ENCODE measurements at regions not wholly inside any gene's neighbourhood (a gene's known extent, or its start where the extent isn't known, plus 50 kb on each side); places are given as distances from the start of the nearest gene placed in this dataset.

DNA sequence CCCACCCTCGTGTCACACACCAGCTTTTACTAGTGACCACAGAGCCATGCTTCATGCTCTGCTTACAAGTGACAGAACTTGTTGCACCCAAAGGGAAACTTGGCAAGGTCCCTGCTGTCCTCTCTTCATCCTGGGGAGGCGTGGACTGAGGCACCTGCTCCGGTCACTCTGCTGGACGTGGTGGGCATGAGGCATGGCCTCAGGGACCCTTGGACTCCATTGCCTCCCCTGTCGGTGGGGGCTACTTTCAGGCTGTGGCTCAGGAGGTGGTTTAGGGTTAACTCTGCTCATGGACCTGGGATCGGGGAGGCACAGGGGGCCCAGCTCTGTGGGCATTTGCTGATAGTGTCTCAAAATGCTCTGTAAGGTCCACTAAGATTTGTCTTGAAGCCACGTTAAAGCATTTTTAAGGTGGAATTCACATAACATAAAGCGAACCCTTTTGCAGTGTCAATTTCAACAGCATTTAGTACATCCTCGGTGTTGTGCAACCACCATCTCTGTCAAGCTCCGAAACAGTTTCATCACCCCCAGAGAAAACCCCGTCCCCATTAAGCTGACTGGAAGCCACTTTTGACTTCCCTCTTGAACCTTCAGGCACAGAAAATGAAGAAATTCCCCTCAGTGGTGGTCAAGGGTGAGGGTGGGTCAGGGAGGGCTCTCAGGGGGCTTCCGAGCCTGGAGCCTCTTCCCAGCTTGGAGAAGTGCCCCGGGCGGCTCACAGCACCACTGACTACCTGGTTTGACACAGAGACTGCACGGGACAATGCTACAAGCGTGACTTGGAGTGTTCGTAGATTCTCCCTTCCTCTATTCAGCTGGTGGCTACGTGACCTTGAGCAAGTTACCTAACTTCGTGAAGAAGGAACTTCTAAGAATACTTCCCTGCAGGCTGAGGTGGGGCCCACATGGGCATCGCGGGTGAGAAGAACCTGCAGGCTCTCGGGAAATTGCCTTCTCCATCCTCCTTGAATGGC is 100.0 kb upstream of the HDAC4 start:
- no peak for DNase-seq (ENCODE audit: low read depth in 2 of 2)

DNA sequence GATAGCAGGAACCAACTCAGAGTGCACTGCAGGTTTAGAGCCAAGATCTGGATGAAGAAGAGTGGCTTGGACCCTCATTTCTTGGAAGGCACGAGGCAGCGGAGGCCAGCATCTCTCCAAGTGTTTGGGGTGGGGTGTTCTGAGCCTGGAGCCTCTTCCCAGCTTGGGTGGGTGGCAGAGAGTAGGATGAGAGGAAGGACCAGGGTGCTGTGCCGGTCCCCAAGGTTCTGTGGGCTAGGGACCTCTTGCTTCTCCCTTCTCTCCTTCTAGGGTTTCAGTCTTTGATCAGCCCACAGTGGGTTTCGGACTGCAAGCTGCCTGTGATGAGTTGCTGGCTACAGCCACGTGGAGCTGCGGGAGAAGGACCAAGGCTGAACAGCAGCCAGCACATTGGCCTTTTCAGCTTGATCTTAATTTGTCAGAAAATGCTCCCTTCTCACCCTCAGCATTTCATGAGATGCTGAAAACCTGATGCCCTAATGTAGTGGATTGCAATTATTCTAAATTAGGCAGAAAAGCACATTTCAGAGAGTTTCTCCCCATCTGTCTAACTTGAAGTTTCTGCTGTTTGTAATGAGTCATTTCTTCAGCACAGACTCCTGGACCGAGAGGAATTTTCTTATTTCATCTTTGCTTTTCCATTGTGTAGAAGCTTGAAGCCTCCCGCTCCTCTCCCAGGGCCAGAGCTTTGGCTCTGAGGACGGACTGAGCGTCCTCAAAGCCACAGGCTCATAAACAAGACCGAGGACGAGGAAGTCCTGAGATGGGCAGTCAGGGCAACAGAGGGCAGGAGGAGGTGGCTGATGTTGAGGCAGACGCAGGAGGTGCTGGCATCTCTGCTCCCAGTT is 99.1 kb upstream of the HDAC4 start:
- DNase-seq (ENCODE audit: low read depth in 2 of 2) = no peak

DNA sequence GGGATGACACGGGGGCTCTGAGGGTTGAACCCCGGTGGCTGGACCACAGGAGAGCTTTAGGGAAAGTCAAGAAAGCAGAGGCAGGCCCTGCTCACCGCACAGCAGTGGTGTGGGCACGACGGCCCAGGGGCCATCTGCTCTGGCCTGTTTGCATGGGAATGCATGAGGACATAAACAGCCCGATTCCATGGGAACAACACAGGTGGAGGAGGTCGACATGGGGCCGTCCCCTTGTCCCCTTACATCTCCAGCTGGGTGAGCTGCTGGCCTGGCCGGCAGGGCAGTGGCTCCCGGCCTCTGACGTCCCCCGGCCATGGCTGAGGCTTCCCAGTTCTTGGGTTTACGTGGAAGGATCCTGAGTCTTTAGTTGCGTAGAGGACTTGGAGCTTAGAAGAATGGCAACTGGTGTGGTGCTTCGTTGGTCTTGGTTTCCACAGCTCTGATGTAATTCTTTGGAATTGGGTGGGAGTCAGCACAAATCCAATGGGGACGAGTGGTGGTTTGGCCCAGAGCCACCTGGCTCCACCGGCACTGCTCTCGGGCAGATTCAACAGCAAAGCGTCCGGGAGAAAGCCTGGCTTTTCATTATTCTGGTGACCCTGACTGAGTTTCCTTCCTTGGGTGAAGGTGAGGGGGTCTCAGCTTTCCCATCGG is 98.3 kb upstream of the HDAC4 start:
- DNase-seq (ENCODE audit: low read depth in 2 of 2) = no peak

DNA sequence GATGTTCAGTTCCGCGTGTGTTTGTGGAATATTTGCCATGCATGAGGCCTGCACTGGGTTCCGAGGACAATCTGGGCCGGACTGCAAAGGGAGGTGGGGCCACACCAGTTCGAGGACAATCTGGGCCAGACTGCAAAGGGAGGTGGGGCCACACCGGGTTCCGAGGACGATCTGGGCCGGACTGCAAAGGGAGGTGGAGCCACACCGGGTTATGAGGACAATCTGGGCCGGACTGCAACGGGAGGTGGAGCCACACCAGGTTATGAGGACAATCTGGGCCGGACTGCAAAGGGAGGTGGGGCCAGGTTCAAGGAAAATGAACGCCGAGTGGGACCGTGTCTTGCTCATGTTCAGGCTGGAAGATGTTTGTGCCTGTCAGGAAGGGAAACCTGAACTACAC is 97.8 kb upstream of the HDAC4 start:
- no peak for DNase-seq (ENCODE audit: low read depth in 2 of 2)

DNA sequence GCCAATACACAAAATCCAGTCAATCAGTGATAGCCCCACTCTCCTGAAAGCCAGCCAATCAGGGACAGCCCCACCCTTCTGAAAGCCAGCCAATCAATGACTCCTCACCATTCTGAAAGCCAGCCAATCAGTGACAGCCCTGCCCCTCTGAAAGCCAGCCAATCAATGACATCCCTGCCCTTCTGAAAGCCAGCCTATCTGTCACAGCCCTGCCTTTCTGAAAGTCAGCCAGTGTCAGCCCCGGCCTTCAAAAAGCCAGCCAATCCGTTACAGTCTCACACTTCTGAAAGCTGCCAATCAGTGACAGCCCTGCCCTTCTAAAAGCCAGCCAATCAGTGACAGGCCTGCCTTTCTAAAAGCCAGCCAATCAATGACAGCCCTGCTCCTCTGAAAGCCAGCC is 95.9 kb upstream of the HDAC4 start:
- DNase-seq (ENCODE audit: low read depth in 2 of 2) = peak in 1 of 2 donors; percentile 4

DNA sequence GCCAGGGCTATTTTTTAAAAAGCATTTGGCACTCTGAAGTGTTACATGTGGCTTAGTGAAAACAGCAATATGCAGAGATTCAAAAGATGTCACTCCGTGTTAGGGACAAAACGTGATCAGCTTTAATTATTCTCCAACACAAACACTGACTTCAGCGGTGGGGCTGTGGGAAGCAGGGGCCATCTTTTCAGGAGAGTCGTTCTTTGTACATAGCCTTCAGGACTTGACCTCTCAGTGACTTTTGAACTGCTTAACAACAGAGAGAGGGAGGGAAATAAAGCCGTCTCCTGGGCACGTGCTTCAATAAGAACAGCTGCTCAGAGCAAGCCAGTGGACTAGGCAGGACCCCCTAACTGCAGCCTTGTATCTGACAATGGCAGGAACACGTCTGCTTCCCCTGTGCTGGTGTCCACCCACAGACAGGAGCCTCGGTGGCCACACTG is 95.0 kb upstream of the HDAC4 start:
- no peak for DNase-seq (ENCODE audit: low read depth in 2 of 2)

DNA sequence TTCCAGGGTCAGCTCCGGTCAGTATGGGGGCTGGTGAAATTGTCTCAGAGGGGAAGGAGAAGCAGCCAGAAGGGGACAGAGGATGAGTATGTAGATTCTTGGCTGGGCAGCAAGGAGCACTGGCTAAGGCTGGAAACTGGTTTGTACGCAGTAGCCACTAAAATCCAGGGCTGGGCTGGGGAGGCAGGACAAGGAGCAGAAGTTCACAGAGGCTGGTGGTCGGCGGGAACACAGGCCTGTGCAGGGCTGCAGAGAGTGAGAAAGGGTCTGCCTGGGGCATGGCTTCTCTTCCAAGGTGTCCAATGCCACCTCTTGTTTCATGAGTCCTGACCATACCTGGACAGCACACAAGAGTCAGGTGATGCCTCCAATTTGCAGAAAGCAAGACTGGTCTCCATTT is 94.4 kb upstream of the HDAC4 start:
- no peak for DNase-seq (ENCODE audit: low read depth in 2 of 2)

DNA sequence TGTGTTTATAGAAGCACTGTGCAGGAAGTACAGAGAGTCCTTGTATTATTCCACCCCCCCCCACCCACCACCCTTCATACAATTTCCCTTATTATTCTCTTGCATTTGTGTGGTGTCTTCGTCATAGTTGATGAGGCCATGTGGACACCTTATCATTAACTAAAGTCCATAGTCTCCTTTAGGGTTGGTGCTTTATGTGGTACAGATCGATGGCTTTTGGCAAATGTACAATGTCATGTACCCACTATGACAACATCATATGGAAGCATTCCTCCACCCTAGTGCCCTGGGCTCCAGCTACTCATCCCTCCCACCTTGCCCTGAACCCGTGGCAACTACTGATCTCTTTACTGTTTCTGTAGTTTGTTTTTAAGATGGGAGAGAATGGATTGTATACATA is 93.8 kb upstream of the HDAC4 start:
- DNase-seq (ENCODE audit: low read depth in 2 of 2) = no peak

DNA sequence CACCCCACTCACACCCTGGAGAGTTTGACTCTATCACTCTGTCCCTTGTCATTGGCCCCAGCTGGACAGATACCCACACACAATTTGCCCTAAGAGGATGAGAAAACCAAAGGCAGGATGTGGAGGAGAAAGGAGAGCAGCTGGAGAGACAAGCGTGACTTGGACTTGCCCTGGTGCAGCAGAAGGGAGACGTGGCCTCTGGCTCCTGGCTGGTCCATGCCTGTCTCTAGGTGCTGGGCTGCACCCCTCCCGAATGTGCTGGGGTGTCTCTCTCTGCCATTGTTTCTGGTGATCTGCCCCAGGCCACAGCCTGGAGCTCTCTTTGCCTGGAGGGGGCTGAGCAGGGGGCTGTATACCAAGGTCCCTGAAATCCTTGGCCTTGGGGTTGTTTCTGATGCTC is 88.7 kb upstream of the HDAC4 start:
- no peak for DNase-seq (ENCODE audit: low read depth in 2 of 2)

DNA sequence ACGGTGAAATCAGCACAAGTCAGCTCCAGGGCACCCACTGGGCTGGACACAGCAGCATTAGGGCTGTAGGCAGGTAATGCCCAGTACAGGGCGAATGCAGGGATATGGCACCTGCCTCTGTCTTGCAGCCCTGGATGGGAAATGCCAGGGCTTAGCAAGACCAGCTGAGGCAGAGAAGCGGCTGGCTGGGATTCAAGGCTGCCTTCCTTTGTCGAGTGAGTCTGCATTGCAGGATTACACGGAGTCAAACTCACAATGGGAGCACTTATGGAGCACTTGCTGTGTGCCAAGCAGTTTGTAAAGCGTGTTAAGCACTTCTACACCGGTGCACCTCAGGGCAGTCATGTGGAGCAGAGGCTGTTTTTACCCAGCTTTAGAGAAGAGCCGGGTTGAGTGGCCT is 87.3 kb upstream of the HDAC4 start:
- DNase-seq (ENCODE audit: low read depth in 2 of 2) = no peak

DNA sequence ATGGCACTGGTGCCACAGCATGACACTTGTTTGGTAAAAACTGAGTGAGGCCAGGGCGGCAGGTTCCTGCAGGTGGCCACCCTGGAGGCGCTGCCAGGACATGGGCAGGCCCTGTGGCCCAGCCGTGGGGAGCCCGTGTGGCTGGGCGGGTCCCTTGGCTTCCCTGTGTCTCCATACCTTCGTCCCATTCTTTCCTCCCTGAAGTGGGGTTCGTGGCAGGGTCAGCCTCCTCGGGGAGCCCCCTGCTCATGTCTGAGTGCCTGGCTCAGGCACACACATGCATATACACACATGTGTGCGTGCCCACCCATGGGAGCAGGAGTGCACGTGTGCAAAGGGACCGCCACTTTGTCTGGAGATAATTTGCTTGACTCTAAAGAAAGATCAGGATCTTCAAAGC is 86.5 kb upstream of the HDAC4 start:
- no peak for DNase-seq (ENCODE audit: low read depth in 2 of 2)

DNA sequence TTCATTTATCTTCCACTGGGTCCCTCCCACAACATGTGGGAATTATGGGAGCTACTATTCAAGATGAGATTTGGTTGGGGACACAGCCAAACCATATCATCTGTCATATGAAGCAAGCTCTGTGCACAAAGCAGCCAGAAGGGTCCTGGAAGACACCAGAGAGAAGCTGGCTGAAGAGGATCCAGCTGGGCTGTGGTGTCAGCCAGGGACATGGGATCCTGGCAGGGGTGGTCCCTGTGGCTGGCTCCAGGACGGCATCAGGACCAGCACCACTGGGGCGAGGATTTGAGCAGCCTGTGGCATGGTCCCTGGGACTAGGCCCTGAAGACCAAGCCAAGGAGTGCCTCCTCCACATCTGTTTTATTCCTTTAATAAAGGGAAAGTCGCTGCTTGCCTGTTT is 84.8 kb upstream of the HDAC4 start:
- DNase-seq (ENCODE audit: low read depth in 2 of 2) = no peak

DNA sequence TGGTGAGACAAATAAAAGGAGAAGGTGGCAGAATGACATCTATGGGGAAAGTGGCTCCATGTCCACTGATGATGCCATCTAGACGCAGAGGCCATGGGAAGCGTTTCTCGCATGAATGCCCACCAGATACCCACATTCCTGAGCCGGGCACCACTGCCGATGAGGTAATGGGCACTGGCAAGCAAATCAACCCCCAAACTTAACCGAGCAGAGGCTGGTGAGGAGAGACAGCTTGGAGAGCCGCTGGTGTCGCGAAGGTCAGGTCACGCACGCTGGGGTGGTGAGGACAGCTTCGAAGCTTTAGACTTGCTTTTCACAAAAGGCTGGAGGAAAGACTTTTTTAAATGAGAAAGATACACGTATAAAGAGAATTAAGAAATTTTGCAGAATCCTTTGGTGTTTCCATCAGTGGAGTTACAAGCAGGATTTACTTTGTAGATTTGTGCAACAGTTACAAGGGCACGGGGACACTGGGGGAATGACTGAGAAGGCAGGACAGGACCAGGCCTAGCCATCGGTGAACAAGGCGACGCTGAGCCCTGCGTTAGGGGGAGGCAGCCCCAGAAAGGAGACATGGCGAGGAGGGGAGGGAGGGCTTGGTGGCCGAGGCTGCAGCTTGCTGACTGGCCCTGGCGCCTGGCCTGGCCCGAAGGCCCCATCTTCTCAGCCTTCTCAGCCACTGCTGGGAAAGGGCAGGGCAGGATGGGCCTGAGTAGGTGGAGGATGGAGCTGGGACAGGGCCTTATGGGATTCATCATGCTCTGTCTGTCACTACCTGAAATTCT is 83.9 kb upstream of the HDAC4 start:
- DNase-seq (ENCODE audit: low read depth in 2 of 2) = no peak

DNA sequence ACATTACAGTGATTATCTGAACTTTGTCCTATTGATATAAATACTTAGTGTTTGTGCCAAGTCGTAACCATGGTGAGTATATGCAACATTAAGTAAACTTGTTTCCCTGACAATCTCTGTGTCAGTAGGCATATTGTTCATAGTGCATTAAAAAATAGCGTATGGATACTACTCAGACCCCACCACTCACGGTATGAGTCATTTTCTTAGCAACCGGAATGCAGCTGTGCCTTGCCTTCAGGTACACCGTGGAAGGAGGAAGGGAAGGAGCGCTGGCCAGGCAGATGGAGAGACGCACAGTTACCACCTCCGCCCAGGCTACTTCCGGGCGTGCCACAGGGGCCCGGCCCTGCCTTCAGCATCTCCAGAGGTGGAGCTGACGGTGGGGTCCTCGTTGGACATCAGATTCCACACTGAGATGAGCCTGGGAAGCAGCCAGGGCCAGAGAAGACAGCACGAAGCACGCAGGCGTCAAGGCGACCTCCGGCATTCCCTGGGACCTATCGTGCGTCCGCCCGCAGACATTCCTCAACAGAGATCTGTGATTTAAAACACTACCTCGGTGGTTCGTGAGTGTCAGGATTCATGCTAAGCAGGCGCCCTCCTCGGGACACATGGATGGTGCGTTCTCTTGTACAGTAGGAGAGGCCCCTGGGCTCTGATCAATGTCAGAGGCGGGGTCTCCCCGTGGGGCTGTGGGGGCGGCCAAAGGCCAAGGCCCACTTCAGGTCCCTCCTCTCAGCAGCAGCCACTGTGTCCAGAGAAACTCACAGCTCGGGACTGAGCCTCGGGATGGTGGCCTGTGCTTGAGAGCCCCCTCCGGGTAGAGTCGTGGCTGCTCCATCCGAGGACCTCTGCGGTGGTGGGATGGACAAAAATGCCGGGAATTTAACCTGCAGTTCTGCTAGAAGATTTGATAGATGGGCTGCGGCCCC is 82.2 kb upstream of the HDAC4 start:
- DNase-seq (ENCODE audit: low read depth in 2 of 2) = no peak

DNA sequence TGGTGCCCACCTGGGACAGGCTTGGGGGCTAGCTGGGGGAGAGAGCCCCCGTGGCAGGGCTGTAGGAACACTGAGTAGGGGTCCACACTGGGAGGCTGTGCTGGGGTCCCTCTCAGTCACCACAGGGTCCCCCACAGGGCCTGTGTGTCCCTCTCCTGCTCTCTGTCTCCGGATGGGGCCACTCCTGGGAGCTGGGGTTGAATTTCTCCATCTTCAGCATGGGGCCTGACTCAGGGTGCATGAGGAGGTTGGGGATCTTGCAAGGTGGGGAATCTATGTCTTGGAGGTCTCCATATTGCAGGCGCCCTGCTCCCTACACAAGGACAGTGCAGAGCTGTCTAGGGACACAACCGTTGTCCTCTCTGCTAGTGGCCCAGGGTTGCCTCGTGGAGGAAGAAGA is 78.7 kb upstream of the HDAC4 start:
- DNase-seq (ENCODE audit: low read depth in 2 of 2) = no peak

DNA sequence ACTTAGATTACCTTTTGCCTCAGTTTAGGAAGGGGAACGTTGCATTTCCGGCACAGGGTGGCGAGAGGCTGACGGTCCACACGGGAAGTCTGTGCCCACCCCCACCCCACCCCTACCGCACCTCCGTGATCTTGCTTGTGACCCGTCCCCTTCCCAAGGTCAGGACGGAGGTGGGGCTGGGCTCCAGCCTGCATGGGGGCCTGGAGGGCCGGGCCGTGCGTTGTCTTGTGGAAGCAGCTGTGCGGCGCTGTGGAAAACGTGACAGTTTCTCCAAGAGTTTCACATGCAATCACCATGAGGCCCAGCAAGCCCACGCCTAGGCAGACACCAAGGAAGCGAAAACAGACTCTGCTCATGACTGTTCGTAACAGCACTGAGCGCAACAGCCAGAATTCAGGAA is 76.8 kb upstream of the HDAC4 start:
- no peak for DNase-seq (ENCODE audit: low read depth in 2 of 2)

DNA sequence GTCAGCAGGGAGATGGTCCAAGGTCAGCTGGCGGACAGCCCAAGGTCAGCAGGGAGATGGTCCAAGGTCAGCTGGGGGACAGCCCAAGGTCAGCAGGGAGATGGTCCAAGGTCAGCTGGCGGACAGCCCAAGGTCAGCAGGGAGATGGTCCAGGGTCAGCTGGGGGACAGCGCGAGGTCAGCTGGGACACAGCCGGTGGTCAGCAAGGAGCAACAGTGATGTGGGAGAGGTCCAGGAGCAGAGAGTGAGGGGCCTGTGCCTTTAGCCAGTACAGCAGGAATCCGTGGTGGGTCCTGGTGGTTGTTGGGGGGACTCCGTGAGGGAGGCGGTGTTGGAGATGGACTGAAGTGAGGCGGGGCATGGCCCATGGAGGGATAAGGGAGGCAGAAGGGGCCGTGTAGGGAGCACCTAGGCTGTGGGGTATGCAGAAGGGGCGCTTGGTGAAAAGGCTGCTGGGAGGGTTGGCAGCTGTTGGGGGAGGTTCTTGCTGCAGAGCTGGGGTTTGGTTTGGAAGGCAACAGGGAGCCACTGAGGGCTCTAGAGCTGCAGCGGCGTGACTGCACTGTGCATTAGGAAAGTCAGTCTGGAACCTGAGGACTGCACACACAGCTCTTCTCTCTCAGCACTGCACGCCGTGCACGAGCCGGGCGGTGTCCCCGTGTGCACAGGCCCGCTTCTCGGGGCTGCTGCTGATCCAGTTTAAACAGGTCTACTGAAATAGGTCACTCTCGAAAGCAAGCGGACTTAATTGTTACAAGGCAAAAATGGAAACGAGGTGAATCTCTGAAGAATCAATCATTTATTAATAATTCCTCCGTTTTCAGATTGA is 76.2 kb upstream of the HDAC4 start:
- no peak for DNase-seq (ENCODE audit: low read depth in 2 of 2)

DNA sequence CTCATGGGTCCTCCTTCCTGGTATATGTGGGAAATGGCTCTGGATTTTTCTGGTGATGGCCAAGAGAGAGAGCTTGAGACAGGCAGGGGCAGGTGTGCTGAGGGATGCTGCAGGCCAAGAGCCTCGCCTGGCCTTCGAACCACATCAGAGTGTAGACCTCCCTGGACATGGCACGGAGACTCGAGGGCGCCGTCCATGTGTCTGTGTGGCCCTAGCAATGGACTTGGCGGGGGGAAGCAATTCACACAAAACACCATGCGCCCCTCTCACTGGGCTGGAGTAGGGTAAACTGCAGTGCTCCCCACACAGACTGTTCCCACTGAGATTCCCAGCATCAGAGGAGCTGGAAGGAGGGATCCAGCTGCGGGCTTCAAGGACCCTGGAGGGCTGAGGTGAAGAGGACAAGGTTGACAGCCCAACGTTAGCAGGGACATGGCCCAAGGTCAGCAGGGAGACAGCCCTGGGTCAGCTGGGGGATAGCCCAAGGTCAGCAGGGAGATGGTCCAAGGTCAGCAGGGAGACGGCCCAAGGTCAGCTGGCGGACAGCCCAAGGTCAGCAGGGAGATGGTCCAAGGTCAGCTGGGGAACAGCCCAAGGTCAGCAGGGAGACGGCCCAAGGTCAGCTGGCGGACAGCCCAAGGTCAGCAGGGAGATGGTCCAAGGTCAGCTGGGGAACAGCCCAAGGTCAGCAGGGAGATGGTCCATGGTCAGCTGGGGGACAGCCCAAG is 75.4 kb upstream of the HDAC4 start:
- no peak for DNase-seq (ENCODE audit: low read depth in 2 of 2)
